GM19395 (cell line): ENCODE measurements at regions not wholly inside any gene's neighbourhood (a gene's known extent, or its start where the extent isn't known, plus 50 kb on each side); places are given as distances from the start of the nearest gene placed in this dataset.

Experiments used
- ATAC-seq: cut with Tn5 transposase; IDR thresholded peaks from one replicate; pipeline ENCODE4 v1.9.1; 2021; ENCODE audit warnings: mild to moderate bottlenecking, moderate library complexity; ENCODE audit not compliant: unreplicated experiment

- ATAC-seq, result no peak
Measured at GRCh38 chr7:106423821-106424475, 139.2 kb upstream of the NAMPT start.

- no peak for ATAC-seq
Measured at GRCh38 chr7:106423111-106423510, 138.3 kb upstream of the NAMPT start.

- no peak for ATAC-seq
Measured at GRCh38 chr7:106421181-106421762, 136.5 kb upstream of the NAMPT start.

- ATAC-seq, result no peak
Measured at GRCh38 chr7:106420736-106421135, 136.0 kb upstream of the NAMPT start.

- no peak for ATAC-seq
Measured at GRCh38 chr7:106420210-106420609, 135.4 kb upstream of the NAMPT start.

GRCh38 chr7:106419455-106420182 is 134.8 kb upstream of the NAMPT start:
- ATAC-seq, result no peak

GRCh38 chr7:106418526-106418925 is 133.7 kb upstream of the NAMPT start:
- no peak for ATAC-seq

- ATAC-seq, result no peak
Measured at GRCh38 chr7:106418094-106418493, 133.3 kb upstream of the NAMPT start.

- no peak for ATAC-seq
Measured at GRCh38 chr7:106417273-106417902, 132.6 kb upstream of the NAMPT start.

GRCh38 chr7:106416430-106416829 is 131.6 kb upstream of the NAMPT start:
- no peak for ATAC-seq

GRCh38 chr7:106415433-106415832 is 130.7 kb upstream of the NAMPT start:
- ATAC-seq, result no peak

GRCh38 chr7:106413446-106413845 is 128.7 kb upstream of the NAMPT start:
- ATAC-seq, result no peak

GRCh38 chr7:106405697-106406141 is 120.9 kb upstream of the NAMPT start:
- no peak for ATAC-seq

GRCh38 chr7:106402898-106403297 is 118.1 kb upstream of the NAMPT start:
- no peak for ATAC-seq

GRCh38 chr7:106400923-106401322 is 116.1 kb upstream of the NAMPT start:
- no peak for ATAC-seq

GRCh38 chr7:106398786-106399185 is 114.0 kb upstream of the NAMPT start:
- no peak for ATAC-seq

- no peak for ATAC-seq
Measured at GRCh38 chr7:106397994-106398393, 113.2 kb upstream of the NAMPT start.

GRCh38 chr7:106394526-106394925 is 109.7 kb upstream of the NAMPT start:
- no peak for ATAC-seq

GRCh38 chr7:106393564-106394251 is 108.9 kb upstream of the NAMPT start:
- no peak for ATAC-seq

GRCh38 chr7:106392590-106392989 is 107.8 kb upstream of the NAMPT start:
- ATAC-seq, result no peak

GRCh38 chr7:106392144-106392543 is 107.4 kb upstream of the NAMPT start:
- ATAC-seq, result no peak
